ENCODE measurements at regions not wholly inside any gene's neighbourhood (a gene's known extent, or its start where the extent isn't known, plus 50 kb on each side); places are given as distances from the start of the nearest gene placed in this dataset.

DNA sequence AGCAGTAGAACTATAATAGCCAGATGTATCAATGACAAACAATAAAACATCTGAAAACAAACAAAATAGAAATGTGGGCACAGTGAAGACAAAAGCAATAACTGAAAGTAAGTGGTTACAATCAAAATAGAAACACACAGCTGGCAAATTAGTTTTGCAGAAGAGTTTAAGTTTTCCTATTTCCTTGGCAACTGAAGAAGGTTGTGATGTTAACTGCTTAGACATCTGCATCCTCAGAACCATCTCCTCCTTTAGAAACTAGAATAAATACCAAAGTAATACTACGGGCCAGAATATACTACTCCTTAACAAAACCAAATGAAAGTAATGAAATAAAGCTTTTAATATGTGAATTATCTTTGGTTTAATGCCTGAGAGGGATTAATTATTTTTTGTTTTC, 605.5 kb downstream of the LTN1 start:
- TF ChIP-seq CTCF (IDR thresholded peaks at IDR 0.05; ENCODE audit: low read depth, low read length) (no peak), POLR2A (IDR thresholded peaks at IDR 0.05; ENCODE audit: extremely low read depth, insufficient read length) (no peak), MYC (IDR thresholded peaks at IDR 0.05; ENCODE audit: low read depth, low read length) (no peak)
- TF ChIP-seq, protein P1, sequence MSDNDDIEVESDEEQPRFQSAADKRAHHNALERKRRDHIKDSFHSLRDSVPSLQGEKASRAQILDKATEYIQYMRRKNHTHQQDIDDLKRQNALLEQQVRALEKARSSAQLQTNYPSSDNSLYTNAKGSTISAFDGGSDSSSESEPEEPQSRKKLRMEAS (IDR thresholded peaks at IDR 0.05; ENCODE audit: low read depth, low read length) = no peak

Data from NB4 (cell line).